HG03066 (cell line): ENCODE measurements at regions not wholly inside any gene's neighbourhood (a gene's known extent, or its start where the extent isn't known, plus 50 kb on each side); places are given as distances from the start of the nearest gene placed in this dataset.

ENCODE experiments used
- ATAC-seq: cut with Tn5 transposase; IDR thresholded peaks from one replicate; pipeline ENCODE4 v1.9.1; 2021; ENCODE audit warnings: low read depth; ENCODE audit not compliant: unreplicated experiment

GRCh38 chr7:116310141-116310540 lies 99.8 kb downstream of the TES start:
- no peak for ATAC-seq

DNA sequence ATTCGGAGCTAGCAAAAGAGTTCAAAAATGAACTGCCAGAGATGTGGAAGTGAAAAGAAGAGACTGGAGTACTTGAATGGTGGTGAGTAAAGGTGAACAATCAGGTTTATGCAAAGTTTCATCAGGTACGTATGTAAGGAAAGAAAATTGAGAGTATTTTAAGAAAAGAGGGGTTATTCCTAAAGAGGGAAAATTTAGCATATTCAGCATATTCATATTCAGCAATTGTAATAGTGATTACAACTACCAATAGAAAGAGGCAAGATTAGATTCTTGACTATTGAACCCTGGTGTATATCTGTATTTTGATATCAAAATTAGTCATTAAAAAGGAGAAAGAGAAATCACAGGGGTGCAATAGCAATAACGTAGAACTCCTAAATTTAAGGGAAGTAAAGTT lies 100.9 kb downstream of the TES start:
- no peak for ATAC-seq

DNA sequence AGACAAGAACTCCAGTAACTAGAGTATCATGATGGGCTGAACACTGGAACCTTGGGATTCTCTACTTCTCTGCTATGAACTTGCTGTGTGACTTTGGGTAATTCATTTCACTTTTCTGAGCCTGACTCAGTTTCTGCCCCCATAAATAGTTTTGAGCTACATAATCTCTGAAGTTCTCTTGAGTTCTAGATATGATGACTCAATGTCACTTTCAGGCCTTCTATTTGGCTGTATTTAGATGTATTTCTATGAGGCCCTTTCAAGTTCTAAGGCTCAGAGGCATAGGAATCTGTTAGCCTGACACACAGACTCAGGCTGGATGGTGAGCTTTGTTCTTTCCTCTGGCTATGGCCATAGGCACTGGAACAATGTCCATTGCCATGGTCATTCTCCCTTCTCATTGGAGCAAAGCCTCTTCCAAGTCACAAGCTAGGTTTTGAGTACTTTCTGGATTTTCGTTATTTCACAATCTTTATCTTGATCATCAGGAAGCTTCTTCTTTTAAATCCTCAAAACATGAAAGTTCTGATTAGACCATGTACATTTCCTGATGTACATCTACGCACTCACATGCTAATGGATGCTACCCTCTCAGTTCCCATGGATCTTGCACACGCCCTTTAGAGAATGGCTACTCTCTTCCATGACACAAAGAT lies 101.6 kb downstream of the TES start:
- ATAC-seq: no peak

- ATAC-seq: no peak
Observed at GRCh38 chr7:116315293-116315692, 105.0 kb downstream of the TES start.

DNA sequence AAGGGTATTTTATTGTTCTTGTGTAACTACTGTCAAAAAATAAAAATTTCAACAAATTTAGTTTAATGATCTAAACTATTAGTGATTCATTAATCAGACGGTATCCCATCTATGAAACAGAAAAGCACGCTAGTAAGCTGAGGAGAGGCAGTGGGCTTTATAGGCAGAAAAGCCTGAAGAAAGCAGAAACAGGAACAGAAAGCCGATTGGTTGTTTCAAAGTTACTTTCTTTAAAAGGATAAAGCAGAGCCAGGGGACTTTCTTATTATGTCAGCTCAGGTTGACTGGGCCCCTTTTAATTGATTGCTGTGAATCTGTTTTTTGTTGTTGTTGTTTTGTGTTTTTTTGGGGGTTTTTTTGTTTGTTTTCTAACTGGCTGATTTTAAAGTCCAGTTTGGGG lies 105.5 kb downstream of the TES start:
- ATAC-seq: no peak

GRCh38 chr7:116316838-116317628 lies 106.7 kb downstream of the TES start:
- peak; percentile 94 for ATAC-seq

DNA sequence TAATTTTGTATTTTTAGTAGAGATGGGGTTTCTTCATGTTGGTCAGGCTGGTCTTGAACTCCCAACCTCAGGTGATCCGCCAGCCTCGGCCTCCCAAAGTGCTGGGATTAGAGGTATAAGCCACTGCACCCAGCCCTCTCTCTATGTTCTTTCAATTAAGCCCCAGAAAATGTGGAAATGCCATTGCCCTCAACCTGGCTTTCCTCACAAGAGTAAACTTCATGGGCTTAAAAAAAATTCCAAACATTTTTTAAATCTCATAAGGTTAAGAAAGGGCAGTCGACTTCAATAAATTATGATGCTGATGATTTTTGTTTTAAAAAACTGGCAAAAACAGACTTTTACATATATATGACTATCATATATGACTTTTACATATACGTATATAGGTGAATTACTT lies 107.6 kb downstream of the TES start:
- ATAC-seq: no peak

GRCh38 chr7:116322541-116322940 lies 112.2 kb downstream of the TES start:
- no peak for ATAC-seq

DNA sequence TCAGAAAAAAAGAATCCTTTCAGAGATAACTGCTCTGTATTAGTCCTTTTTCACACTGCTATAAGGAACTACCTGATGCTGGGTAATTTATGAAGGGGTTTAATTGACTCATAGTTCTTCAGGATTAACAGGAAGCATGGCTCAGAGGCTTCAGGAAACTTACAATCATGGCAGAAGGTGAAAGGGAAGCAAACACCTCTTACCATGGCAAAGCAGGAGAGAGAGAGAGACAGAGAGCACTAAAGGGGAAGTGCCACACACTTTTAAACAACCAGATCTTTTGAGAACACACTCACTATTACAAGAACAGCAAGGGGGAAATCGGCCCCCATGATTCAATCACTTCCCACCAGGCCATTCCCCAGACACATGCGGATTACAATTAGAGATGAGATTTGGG lies 114.2 kb downstream of the TES start:
- ATAC-seq: no peak

GRCh38 chr7:116325517-116325916 lies 115.2 kb downstream of the TES start:
- ATAC-seq: no peak

DNA sequence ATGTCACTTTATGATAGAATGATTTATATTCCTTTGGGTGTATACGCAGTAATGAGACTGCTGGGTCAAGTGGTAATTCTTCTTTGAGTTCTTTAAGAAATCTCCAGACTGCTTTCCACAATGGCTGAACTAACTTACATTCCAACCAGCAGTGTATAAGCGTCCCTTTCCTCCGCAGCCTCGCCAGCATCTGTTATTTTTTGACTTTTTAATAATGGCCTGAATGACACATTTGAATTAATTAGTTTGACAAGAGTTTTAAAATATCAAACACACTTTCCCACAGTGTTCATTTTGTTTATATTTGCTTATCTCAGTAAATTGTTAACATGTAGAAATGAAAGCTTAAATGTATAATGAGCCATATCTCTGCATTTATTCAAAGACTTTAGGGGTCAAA lies 116.8 kb downstream of the TES start:
- ATAC-seq: no peak

- no peak for ATAC-seq
Observed at GRCh38 chr7:116327752-116328151, 117.4 kb downstream of the TES start.

GRCh38 chr7:116328161-116328560 lies 117.8 kb downstream of the TES start:
- no peak for ATAC-seq

- no peak for ATAC-seq
Observed at GRCh38 chr7:116329686-116330503, 119.6 kb downstream of the TES start.

- no peak for ATAC-seq
Observed at GRCh38 chr7:116331020-116331419, 120.7 kb downstream of the TES start.

- no peak for ATAC-seq
Observed at GRCh38 chr7:116332766-116333165, 122.4 kb downstream of the TES start.

DNA sequence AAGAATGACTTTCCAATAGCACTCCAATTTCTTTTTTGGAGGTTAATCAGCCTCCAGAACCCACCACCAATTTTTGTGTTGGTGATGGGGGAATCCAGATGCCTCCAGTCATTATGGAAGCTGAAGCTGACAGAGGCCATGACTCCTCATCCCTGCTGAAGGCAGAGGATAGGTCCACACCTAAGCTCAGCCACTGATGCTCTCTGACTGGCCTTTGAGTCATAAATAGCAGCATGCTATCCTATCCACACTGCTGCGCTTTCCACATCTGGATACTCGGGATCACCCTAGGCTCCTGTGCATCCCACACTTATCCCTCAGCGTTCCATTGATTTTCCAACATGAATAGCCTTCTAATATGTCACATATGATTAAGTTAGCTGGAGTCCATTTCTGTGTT lies 124.2 kb downstream of the TES start:
- ATAC-seq: no peak

DNA sequence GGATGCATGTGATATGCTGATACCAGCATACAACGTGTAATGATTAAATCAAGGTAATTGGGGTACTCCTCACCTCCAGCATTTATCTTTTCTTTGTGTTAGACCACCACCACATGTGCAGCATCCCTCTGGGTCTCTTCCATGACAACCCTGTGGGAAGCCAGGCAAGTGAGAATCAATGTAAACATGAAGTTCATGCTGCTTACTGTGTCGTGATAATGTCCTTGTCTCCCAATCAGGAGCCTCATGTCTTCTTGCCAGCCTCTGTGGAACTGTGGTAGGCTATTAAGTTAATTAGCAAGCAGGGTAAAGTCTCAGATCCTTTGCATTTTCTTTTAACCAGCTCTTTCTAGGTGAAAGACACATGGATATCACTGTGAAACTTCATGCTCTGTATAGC lies 126.7 kb downstream of the TES start:
- ATAC-seq: no peak

DNA sequence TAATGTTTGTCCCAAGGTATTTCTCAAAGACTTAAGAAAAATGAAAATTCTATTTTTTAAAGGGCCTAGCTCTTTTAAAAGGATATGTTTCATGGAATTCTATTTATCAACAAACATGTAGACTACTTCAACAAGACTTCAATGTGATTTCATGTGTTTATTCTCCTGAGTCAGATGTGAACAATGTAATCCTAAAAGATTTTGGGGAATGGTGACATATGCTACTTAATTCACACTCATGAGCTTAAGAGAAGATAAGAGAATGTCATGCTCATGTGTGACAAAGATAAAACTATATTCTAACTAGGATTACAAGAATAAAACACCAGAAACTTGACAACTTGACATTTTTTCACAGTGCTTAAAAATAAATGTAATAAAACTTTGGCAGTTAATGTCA lies 127.5 kb downstream of the TES start:
- no peak for ATAC-seq

GRCh38 chr7:116339564-116339963 lies 129.2 kb downstream of the TES start:
- ATAC-seq: no peak

GRCh38 chr7:116340201-116340847 lies 130.0 kb downstream of the TES start:
- ATAC-seq: no peak
